ENCODE measurements at regions not wholly inside any gene's neighbourhood (a gene's known extent, or its start where the extent isn't known, plus 50 kb on each side); places are given as distances from the start of the nearest gene placed in this dataset.

DNA sequence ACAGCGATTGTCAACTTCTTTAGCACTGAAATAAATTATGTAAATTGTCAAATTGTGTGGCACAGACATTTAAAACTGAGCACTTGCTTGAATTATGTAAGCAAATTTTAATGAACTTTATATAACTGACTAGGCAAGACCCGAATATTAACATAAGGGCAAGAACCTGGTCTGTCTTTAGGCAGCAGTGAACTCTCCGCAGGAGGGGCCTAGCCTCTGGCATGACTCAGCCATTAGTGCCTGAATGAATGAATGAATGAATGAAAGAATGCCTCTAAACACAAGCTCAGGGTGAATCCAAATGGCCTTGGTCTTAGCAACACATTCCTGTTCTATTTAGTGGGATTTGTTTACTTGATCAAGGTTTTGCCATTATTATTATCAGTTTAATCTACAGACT is 654.7 kb upstream of the ARGLU1 start:
- no peaks in the 10 kb centered on the region for H4K20me1 ChIP-seq (ENCODE audit: insufficient read depth)
- H3K9ac ChIP-seq (ENCODE audit: low read length) = no peak overlapping the region

GRCh38 chr13:107220245-107220644 is 652.3 kb upstream of the ARGLU1 start:
- H3K9ac ChIP-seq (ENCODE audit: low read length) = no peak overlapping the region
- H3K79me2 ChIP-seq (replicated peaks; ENCODE audit: insufficient read depth, low read length) = no peaks in the 10 kb centered on the region
- no peaks in the 10 kb centered on the region for H3F3A ChIP-seq (ENCODE audit: insufficient read depth, low read length, poor library complexity, severe bottlenecking)
- H3K27me3 ChIP-seq (ENCODE audit: insufficient read depth, low read depth, low read length) = no peaks in the 10 kb centered on the region
- H2AFZ ChIP-seq (ENCODE audit: low read depth, low read length) = no peak overlapping the region
- no peak overlapping the region for H3K27ac ChIP-seq (ENCODE audit: low read length)
- no peak overlapping the region for H3K4me2 ChIP-seq (ENCODE audit: low read length)
- no peaks in the 10 kb centered on the region for H3K9me2 ChIP-seq (ENCODE audit: insufficient read depth, low read length)
- no peaks in the 10 kb centered on the region for H3K9me3 ChIP-seq (ENCODE audit: low read length)
- no peaks in the 10 kb centered on the region for H3K36me3 ChIP-seq (ENCODE audit: insufficient read depth, low read length)
- H3K4me3 ChIP-seq (ENCODE audit: low read length) = no peak overlapping the region
- TF ChIP-seq EZH2 (IDR thresholded peaks at IDR 0.05; ENCODE audit: borderline replicate concordance, insufficient read depth, low read length, poor library complexity, severe bottlenecking) (no peak), REST (IDR thresholded peaks at IDR 0.05; ENCODE audit: borderline replicate concordance) (no peak)
- no peaks in the 10 kb centered on the region for H4K20me1 ChIP-seq (ENCODE audit: insufficient read depth)

More for the DNA sequence above, 654.7 kb upstream of the ARGLU1 start:
- Histone ChIP-seq H3K27ac (ENCODE audit: low read length) (no peak overlapping the region), H2AFZ (ENCODE audit: low read depth, low read length) (no peak overlapping the region), H3K4me2 (ENCODE audit: low read length) (no peak overlapping the region), H3K27me3 (ENCODE audit: insufficient read depth, low read depth, low read length) (no peaks in the 10 kb centered on the region), H3K4me3 (ENCODE audit: low read length) (no peak overlapping the region), H3K9me2 (ENCODE audit: insufficient read depth, low read length) (no peaks in the 10 kb centered on the region), H3K36me3 (ENCODE audit: insufficient read depth, low read length) (no peaks in the 10 kb centered on the region), H3K79me2 (replicated peaks; ENCODE audit: insufficient read depth, low read length) (no peaks in the 10 kb centered on the region), H3F3A (ENCODE audit: insufficient read depth, low read length, poor library complexity, severe bottlenecking) (no peaks in the 10 kb centered on the region), H3K9me3 (ENCODE audit: low read length) (no peaks in the 10 kb centered on the region)
- TF ChIP-seq RAD21 (conservative IDR thresholded peaks at IDR 0.05) = no peak

DNA sequence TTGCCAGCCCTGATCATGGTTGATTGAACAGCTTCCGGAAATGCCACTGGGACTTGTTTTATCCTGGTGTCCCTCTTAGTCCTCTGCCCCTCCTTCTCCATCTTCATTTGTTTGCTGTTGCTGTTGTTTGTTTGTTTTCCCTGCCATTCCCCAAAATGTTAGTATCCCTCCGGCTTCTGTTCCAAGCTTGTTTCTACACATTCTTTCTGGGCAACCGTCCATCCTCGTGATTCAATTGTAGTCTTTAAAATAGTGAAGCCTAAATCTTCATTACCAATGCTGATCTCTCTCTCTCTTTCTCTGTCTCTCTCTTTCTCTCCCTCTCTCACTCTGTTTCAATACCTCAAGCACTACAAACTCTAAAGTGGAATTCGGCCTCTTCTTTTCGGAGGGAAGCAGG is 649.3 kb upstream of the ARGLU1 start:
- Histone ChIP-seq H3K27me3 (ENCODE audit: insufficient read depth, low read depth, low read length) (no peaks in the 10 kb centered on the region), H3K79me2 (replicated peaks; ENCODE audit: insufficient read depth, low read length) (no peaks in the 10 kb centered on the region), H3K9me2 (ENCODE audit: insufficient read depth, low read length) (no peaks in the 10 kb centered on the region), H2AFZ (ENCODE audit: low read depth, low read length) (no peak overlapping the region), H3K4me2 (ENCODE audit: low read length) (no peak overlapping the region), H3K4me3 (ENCODE audit: low read length) (no peak overlapping the region), H3F3A (ENCODE audit: insufficient read depth, low read length, poor library complexity, severe bottlenecking) (no peaks in the 10 kb centered on the region), H3K27ac (ENCODE audit: low read length) (no peak overlapping the region), H3K9ac (ENCODE audit: low read length) (no peak overlapping the region), H4K20me1 (ENCODE audit: insufficient read depth) (no peaks in the 10 kb centered on the region), H3K36me3 (ENCODE audit: insufficient read depth, low read length) (no peaks in the 10 kb centered on the region), H3K9me3 (ENCODE audit: low read length) (no peaks in the 10 kb centered on the region)
- no peak for TF ChIP-seq RAD21 (conservative IDR thresholded peaks at IDR 0.05)
- TF ChIP-seq POLR2AphosphoS5 (IDR thresholded peaks at IDR 0.05) = no peak
- TF ChIP-seq MXI1 (conservative IDR thresholded peaks at IDR 0.05; ENCODE audit: poor library complexity, severe bottlenecking) = no peak
- no peak for TF ChIP-seq EZH2 (IDR thresholded peaks at IDR 0.05; ENCODE audit: borderline replicate concordance, insufficient read depth, low read length, poor library complexity, severe bottlenecking)
- no peak for TF ChIP-seq SMC3 (conservative IDR thresholded peaks at IDR 0.05; ENCODE audit: poor library complexity)
- no peak for TF ChIP-seq REST (IDR thresholded peaks at IDR 0.05; ENCODE audit: borderline replicate concordance)
- TF ChIP-seq TAF1 (IDR thresholded peaks at IDR 0.05; ENCODE audit: low read depth) = no peak

All from neural cell (in vitro differentiated cells).